ENCODE measurements at regions not wholly inside any gene's neighbourhood (a gene's known extent, or its start where the extent isn't known, plus 50 kb on each side); places are given as distances from the start of the nearest gene placed in this dataset.

GRCh38 chr6:100175814-100176310 is 181.8 kb upstream of the MCHR2 start:
- TF ChIP-seq FOXK2 (IDR thresholded peaks at IDR 0.05), result no peak
- no peak for TF ChIP-seq SMAD1 (IDR thresholded peaks at IDR 0.05; ENCODE audit: low read depth, partially characterized antibody)
- TF ChIP-seq CTCF (IDR thresholded peaks at IDR 0.05 in 2 of 3, conservative IDR thresholded peaks at IDR 0.05 in 1 of 3; ENCODE audit: control insufficient read depth in 2 of 3, extremely low read depth in 1 of 3, insufficient read depth in 1 of 3, low read depth in 3 of 3, low read length in 3 of 3), result no peak
- no peak for TF ChIP-seq NFIC (IDR thresholded peaks at IDR 0.05; ENCODE audit: low read depth, low read length)
- no peak for TF ChIP-seq ELK1 (IDR thresholded peaks at IDR 0.05; ENCODE audit: low read depth, low read length)
- TF ChIP-seq TARDBP (IDR thresholded peaks at IDR 0.05; ENCODE audit: borderline replicate concordance), result no peak
- TF ChIP-seq NR2C2 (IDR thresholded peaks at IDR 0.05; ENCODE audit: borderline replicate concordance, control insufficient read depth, insufficient read length, low read depth), result no peak
- no peak for TF ChIP-seq POLR2AphosphoS5 (IDR thresholded peaks at IDR 0.05; ENCODE audit: low read length)

Measured in GM12878 (cell line).